Body of pancreas (tissue), 4 donors: ENCODE measurements at regions not wholly inside any gene's neighbourhood (a gene's known extent, or its start where the extent isn't known, plus 50 kb on each side); places are given as distances from the start of the nearest gene placed in this dataset.

Experiments
- ATAC-seq: fragments of 150-250 bp; one replicate; pipeline ENCODE4 v1.9.1; 2016
- DNase-seq, 4 donors: peaks; one replicate each; pipeline ENCODE4 v3.0.0-alpha.2; 2019
- H3K27ac ChIP-seq, 4 donors: fragments of 200-600 bp; sonication (generic); 1 replicate in 3 of 4; 2 replicates in 1 of 4; pipeline versions ENCODE4 v1.5.1 to v1.6.1; 2016 to 2019; ENCODE audit warnings: mild to moderate bottlenecking in 1 of 4, mixed read lengths in 1 of 4, moderate library complexity in 1 of 4
- H3K27me3 ChIP-seq, 2 donors: fragments of 200-600 bp; sonication (generic); one replicate each; pipeline ENCODE4 v1.6.0; 2016; ENCODE audit warnings: mild to moderate bottlenecking in 1 of 2
- H3K36me3 ChIP-seq, 2 donors: fragments of 200-600 bp; sonication (generic); replicated peaks in 1 of 2; 2 replicates each; pipeline ENCODE4 v1.5.1; 2016; ENCODE audit warnings: low read depth in 2 of 2; ENCODE audit not compliant: insufficient read depth in 1 of 2
- H3K4me1 ChIP-seq: fragments of 200-600 bp; sonication (generic); one replicate; pipeline ENCODE4 v1.6.0; 2016
- H3K4me3 ChIP-seq, 2 donors: fragments of 200-600 bp; sonication (generic); 1 replicate in 1 of 2; 2 replicates in 1 of 2; pipeline ENCODE4 v1.5.1; 2016 to 2019
- H3K9me3 ChIP-seq, 3 donors: fragments of 200-600 bp; sonication (generic); 1 replicate in 2 of 3; 2 replicates in 1 of 3; pipeline ENCODE4 v1.5.1; 2016
- POLR2A ChIP-seq, 3 donors: fragments of 450-650 bp; IDR thresholded peaks; one replicate each; pipeline ENCODE4 v1.6.1; 2016; ENCODE audit warnings: antibody characterized with exemption in 3 of 3, mild to moderate bottlenecking in 2 of 3
- WGBS, 2 donors: methylation state at CpG; one replicate each; pipeline ENCODE4 v1.1.5; 2017; 5-methylcytosine and 5-hydroxymethylcytosine counted together
- intact Hi-C: fragments of 100-400 bp; cut with DNase I; formaldehyde crosslinking; loops from one replicate; pipeline ENCODE4 v1.15.1; 2023
- TF ChIP-seq, protein P1 (sequence below), 7 experiments: fragments of 450-650 bp in 4 of 7; fragments of 200-600 bp in 3 of 7; sonication (generic) in 3 of 7; IDR thresholded peaks; one replicate each; pipeline ENCODE4 v1.5.1; 2016 to 2019; ENCODE audit warnings: antibody characterized with exemption in 7 of 7

DNA sequence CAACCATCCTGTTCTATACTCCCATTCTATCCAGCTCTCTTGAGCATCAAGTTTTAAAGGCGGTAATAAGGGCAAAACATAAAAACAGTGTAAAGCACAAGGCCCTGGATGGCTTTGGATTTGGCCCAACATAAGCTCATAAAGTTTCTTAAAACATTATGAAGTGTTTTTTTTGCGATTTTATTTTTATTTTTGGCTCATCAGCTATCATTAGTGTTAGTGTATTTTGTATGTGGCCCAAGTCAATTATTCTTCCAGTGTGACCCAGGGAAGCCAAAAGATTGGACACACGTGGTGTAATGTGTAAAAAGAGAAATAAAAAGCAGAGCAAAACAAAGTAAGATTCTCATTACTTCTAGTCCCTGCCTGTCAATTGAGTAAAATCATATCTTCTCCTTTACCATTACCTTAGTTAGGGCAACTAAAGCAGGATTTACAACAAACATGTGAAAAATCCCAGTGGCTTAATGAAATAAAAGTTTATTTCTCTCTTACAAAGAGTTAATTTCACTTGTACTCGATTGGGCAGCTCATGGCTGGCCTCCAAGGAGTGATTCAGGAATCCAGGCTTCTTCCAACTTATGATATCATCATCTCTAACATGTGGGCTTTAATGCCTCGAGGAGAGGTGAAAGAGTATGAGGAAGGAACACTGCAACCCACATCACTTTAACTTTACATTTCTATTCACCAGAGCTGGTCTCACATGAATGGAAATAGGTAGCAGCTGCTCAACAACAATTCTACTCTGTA lies 725.2 kb upstream of the SLITRK1 start:
- DNase-seq (no peak), ATAC-seq (no peak)
- H3K4me1 ChIP-seq: no peaks in the 10 kb centered on the region
- intact Hi-C loops: no loop called here
- WGBS, 2 donors: 39 to 47% methylated on average over 5 of the region's 5 CpGs
- no peaks in the 10 kb centered on the region for H3K36me3 ChIP-seq
- H3K27ac ChIP-seq: no peak overlapping the region
- no peak overlapping the region for H3K4me3 ChIP-seq
- no peaks in the 10 kb centered on the region for H3K9me3 ChIP-seq
- no peaks in the 10 kb centered on the region for H3K27me3 ChIP-seq
- TF ChIP-seq, protein P1, sequence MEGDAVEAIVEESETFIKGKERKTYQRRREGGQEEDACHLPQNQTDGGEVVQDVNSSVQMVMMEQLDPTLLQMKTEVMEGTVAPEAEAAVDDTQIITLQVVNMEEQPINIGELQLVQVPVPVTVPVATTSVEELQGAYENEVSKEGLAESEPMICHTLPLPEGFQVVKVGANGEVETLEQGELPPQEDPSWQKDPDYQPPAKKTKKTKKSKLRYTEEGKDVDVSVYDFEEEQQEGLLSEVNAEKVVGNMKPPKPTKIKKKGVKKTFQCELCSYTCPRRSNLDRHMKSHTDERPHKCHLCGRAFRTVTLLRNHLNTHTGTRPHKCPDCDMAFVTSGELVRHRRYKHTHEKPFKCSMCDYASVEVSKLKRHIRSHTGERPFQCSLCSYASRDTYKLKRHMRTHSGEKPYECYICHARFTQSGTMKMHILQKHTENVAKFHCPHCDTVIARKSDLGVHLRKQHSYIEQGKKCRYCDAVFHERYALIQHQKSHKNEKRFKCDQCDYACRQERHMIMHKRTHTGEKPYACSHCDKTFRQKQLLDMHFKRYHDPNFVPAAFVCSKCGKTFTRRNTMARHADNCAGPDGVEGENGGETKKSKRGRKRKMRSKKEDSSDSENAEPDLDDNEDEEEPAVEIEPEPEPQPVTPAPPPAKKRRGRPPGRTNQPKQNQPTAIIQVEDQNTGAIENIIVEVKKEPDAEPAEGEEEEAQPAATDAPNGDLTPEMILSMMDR (IDR thresholded peaks at IDR 0.05): no peak
- no peak for TF ChIP-seq POLR2A (IDR thresholded peaks at IDR 0.05)

DNA sequence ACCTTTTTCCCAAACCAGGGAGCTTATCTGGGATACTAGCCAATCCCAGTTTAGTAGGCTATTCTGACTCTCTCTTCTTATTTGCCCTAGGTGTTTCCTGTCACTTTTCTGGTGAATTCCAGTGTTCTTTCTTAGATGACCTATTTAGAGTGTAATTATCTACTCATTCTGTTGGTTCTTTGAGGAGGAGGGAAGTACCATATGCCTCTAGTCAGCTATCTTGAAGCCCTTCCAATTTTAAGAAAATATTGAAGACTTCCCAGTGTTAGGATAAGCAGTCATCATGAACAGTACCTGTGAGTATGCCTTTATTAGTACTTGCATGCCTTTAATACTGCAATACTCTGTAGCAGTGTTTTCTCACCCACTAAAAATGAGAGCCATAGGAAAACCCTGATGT lies 724.3 kb upstream of the SLITRK1 start:
- Histone ChIP-seq H3K36me3 (no peaks in the 10 kb centered on the region), H3K4me3 (no peak overlapping the region), H3K27ac (no peak overlapping the region), H3K9me3 (no peaks in the 10 kb centered on the region), H3K4me1 (no peaks in the 10 kb centered on the region), H3K27me3 (no peaks in the 10 kb centered on the region)
- intact Hi-C loops: no loop called here
- DNase-seq (no peak), ATAC-seq (no peak)
- TF ChIP-seq POLR2A (IDR thresholded peaks at IDR 0.05): no peak
- TF ChIP-seq, protein P1 (IDR thresholded peaks at IDR 0.05): no peak

DNA sequence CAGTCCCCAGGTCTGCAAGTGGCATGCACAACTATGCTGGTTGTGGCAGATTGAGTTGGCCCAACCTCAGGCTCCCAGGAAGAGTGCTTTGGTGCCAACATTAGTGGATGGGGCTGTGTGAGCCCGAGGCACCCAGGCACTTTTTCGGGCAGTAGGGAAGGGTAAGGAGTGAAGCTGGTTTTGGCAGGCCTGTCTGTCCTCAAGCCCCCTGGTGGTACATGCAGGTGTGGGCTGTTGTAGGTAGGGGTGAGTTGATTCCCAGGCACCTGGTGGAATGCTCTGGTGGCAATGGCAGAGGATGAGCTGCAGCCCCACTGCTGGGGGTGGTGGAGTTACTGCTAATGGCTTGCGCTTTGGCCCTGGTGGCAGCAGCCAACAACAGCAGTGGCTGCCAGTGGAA lies 723.7 kb upstream of the SLITRK1 start:
- intact Hi-C loops: no loop called here
- Histone ChIP-seq H3K4me1 (no peaks in the 10 kb centered on the region), H3K36me3 (no peaks in the 10 kb centered on the region), H3K4me3 (no peak overlapping the region), H3K27me3 (no peaks in the 10 kb centered on the region), H3K9me3 (no peaks in the 10 kb centered on the region), H3K27ac (no peak overlapping the region)
- no peak for ATAC-seq
- DNase-seq: no peak
- TF ChIP-seq POLR2A (IDR thresholded peaks at IDR 0.05): no peak
- TF ChIP-seq, protein P1 (IDR thresholded peaks at IDR 0.05): no peak
- 80 to 88% methylated on average over 3 of the region's 3 CpGs for WGBS, 2 donors

DNA sequence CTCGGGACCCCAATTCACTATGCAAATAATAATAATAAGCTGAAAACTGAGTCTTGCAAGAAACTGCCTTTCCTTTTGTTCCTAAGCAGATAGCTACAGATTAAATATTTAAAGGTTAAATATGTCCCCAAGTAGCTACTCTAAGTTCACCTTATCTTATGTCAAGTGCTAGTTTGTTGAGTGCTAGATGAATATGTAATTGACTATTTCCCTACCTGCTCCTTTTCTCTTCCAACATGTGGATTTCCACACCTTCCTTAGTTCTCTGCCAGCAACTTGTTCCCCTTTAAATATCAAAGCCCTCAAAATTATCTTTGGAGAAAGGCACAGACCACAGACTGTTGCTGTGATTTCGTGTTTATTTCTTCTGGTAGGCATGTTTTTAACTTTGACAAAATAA lies 709.2 kb upstream of the SLITRK1 start:
- intact Hi-C loops: no loop called here
- DNase-seq (no peak), ATAC-seq (no peak)
- H3K4me1 ChIP-seq: no peaks in the 10 kb centered on the region
- H3K27me3 ChIP-seq: no peaks in the 10 kb centered on the region
- no peak for TF ChIP-seq POLR2A (IDR thresholded peaks at IDR 0.05)
- TF ChIP-seq, protein P1 (IDR thresholded peaks at IDR 0.05): no peak
- no peak overlapping the region for H3K4me3 ChIP-seq
- no peak overlapping the region for H3K27ac ChIP-seq
- no peaks in the 10 kb centered on the region for H3K36me3 ChIP-seq
- no peaks in the 10 kb centered on the region for H3K9me3 ChIP-seq
- WGBS, 2 donors: 31 to 40% methylated on average over 2 of the region's 2 CpGs

DNA sequence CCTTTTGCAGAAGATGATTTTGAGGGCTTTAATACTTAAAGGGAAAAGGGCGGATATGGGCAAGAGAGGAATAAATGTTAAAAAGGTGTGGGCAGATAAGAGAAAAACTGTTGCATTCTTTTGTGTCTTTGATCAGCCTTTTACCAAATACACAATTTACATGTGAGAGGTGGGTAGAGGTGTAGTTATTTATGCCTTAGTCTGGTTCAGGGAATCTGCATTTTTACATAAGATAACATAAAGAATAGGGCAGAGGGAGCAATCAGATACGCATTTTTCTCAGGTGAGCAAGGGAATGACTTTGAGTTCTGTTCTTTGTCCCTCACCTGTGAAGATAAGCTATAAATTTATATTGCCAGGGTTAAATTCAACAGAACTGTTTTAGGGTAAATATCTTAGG lies 708.4 kb upstream of the SLITRK1 start:
- H3K36me3 ChIP-seq: no peaks in the 10 kb centered on the region
- no peak overlapping the region for H3K27ac ChIP-seq
- TF ChIP-seq POLR2A (IDR thresholded peaks at IDR 0.05): no peak
- TF ChIP-seq, protein P1 (IDR thresholded peaks at IDR 0.05): no peak
- no peak for DNase-seq
- H3K4me1 ChIP-seq: no peaks in the 10 kb centered on the region
- intact Hi-C loops: no loop called here
- no peak for ATAC-seq
- no peak overlapping the region for H3K4me3 ChIP-seq
- 71 to 79% methylated on average over 2 of the region's 2 CpGs for WGBS, 2 donors
- H3K27me3 ChIP-seq: no peaks in the 10 kb centered on the region
- no peaks in the 10 kb centered on the region for H3K9me3 ChIP-seq
